Astrocyte of the spinal cord (primary cell): ENCODE measurements at regions not wholly inside any gene's neighbourhood (a gene's known extent, or its start where the extent isn't known, plus 50 kb on each side); places are given as distances from the start of the nearest gene placed in this dataset.

Source experiments
- DNase-seq: peaks from one replicate; pipeline ENCODE4 v3.0.0; 2011; ENCODE audit warnings: low read depth, low spot score
- H3K4me3 ChIP-seq: 2 replicates; pipeline ENCODE4 v1.5.1; 2011; ENCODE audit warnings: low read depth, mild to moderate bottlenecking, low read length, moderate library complexity
- in situ Hi-C: cut with HindIII; loops from 2 replicates; pipeline ENCODE4 v1.10.0; 2017; ENCODE audit warnings: low sequenced_read_pairs
- TF ChIP-seq, protein P1 (sequence below): IDR thresholded peaks from 2 replicates; pipeline ENCODE4 v1.5.1; 2012; ENCODE audit warnings: low read depth, mild to moderate bottlenecking, low read length, inconsistent platforms

DNA sequence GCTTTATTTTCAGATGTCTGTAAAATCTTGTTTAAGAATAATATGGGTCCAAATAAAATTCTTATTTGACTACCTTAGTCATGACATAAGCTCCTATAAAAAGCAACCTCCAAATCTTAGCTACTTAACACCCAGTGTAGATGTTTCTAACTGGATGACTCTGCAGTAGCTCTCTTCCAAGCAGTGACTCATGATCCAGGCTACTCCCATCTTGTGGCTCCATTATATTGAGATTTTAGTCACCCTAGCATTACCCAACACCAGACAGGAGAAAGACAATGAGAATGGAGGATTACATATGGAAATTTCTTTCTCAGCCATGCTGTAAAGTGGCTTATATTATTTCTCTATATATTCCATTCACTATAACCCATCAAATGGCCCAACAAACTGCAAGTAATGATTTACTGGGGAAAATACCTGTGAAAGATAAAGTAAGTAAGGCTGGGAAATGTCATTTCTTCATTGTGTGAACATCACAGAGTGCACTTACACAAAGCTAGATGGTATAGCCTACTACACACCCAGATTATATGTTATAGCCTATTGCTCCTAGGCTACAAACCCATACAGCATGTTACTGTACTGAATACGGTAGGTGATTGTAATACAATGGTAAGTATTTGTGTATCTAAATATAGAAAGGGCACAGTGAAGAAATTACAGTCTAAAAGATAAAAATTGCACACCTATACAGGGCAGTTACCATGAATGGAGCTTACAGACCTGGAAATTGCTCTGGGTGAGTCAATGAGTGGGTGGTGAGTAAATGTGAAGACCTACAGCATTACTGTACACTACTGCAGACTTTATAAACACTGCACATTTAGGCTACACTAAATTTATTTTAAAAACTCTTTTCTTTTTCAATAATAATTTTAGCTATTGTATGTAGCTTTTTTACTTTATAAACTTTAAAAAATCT, 163.2 kb downstream of the DYRK2 start:
- H3K4me3 ChIP-seq: no peak overlapping the region
- TF ChIP-seq, protein P1, sequence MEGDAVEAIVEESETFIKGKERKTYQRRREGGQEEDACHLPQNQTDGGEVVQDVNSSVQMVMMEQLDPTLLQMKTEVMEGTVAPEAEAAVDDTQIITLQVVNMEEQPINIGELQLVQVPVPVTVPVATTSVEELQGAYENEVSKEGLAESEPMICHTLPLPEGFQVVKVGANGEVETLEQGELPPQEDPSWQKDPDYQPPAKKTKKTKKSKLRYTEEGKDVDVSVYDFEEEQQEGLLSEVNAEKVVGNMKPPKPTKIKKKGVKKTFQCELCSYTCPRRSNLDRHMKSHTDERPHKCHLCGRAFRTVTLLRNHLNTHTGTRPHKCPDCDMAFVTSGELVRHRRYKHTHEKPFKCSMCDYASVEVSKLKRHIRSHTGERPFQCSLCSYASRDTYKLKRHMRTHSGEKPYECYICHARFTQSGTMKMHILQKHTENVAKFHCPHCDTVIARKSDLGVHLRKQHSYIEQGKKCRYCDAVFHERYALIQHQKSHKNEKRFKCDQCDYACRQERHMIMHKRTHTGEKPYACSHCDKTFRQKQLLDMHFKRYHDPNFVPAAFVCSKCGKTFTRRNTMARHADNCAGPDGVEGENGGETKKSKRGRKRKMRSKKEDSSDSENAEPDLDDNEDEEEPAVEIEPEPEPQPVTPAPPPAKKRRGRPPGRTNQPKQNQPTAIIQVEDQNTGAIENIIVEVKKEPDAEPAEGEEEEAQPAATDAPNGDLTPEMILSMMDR: no peak
- peak; percentile 72 for DNase-seq
- in situ Hi-C loops: no loop called here

DNA sequence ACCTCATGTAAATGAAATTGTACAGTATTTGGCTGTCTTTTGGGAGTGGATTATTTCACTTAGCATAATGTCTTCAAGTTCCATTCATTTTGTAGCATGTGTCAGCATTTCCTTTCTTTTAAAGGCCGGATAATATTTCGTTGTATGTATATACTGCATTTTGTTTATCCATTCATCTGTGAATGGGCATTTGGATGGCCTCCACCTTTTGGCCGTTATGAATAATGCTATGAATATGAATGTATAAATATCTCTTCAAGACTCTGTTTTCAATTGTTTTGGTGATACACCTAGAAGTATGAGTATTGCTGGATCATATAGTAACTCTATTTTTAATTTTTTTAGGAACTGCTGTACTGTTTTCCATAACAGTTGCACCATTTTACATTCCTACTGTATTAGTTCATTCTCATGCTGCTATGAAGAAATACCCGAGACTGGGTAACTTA, 164.9 kb downstream of the DYRK2 start:
- no peak overlapping the region for H3K4me3 ChIP-seq
- no peak for DNase-seq
- TF ChIP-seq, protein P1: no peak
- in situ Hi-C loops: no loop called here

DNA sequence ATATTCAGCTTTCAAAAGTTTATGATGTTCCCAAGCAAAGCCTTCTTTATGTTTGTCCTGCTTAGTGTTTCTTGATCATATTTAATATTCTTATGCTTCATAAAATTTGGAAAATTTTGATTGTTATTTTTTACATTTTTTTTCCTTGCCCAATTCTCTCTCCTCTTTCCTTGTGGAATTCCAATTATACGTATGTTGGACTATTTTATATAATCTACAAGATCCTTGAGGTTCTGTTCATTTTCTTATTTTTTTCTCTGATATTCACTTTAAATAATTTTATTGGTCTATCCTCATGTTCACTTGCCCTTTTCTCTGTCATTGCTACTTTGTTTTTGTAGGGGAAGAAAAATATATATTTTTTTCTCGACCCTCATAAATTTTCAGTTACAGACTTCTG, 167.7 kb downstream of the DYRK2 start:
- in situ Hi-C loops: no loop called here
- DNase-seq: peak; percentile 18
- TF ChIP-seq, protein P1: no peak
- H3K4me3 ChIP-seq: no peak overlapping the region

DNA sequence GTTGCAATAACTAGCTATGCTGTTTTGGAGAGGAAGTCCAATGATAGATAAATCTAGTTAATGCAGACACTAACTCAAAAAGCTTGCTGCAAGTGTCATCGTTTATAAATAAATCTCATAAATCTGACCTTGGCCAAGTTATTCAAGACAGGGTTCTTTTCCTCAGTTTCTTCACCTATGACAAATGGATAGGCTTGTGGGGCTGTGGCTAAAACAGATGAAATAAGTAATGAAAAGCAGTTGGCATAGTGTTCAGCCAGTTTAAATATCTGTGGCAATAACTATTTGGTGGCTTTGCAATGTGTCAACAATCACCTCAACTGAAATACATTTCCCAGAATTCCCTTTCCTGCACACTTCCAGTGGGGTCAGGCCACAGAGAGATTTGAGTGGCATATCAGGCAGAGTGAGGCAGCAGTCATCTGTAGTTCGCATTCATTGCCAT, 169.9 kb downstream of the DYRK2 start:
- no peak overlapping the region for H3K4me3 ChIP-seq
- DNase-seq: no peak
- in situ Hi-C loops: no loop called here
- TF ChIP-seq, protein P1: no peak

DNA sequence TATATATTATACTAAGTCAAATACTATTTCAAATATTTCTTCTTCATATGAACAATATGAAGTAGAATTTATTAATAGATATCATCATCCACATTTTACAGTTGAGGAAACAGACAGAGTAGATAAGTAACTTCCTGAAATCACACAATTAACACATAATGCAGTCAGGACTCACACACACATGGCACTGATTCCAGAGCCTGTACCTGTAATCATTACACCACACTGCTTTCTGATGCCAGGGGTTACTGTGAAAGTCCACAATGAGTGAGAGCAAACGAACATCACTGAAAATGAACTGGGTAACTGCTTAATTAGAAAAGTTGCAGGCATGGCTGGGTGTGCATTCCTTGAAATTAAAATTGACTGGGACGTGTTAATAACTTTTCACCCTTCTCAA, 169.3 kb upstream of the IFNG-AS1 start:
- TF ChIP-seq, protein P1: no peak
- in situ Hi-C loops: no loop called here
- H3K4me3 ChIP-seq: no peak overlapping the region
- no peak for DNase-seq

DNA sequence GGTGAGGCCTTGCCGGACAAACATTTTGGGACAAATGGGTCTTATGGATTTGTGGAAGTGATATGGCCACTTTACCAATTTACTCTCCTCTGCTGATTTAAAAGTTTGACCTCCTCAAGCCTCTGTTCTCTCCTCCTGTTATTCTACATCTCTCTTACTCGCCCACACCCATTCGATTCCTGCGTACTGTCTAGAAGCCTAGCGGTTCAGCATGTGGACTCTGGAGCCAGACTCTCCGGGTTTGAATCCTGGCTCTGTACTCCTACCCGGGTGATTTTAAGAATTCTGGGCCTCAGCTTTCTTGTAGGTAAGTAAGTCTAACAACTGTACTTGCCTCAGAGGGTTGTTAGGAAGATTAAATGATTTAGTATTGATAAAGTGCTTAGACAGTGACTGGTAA, 168.6 kb upstream of the IFNG-AS1 start:
- in situ Hi-C loops: no loop called here
- TF ChIP-seq, protein P1: no peak
- DNase-seq: no peak
- H3K4me3 ChIP-seq: no peak overlapping the region
